Stomach (tissue), 4 donors: ENCODE measurements at regions not wholly inside any gene's neighbourhood (a gene's known extent, or its start where the extent isn't known, plus 50 kb on each side); places are given as distances from the start of the nearest gene placed in this dataset.

ENCODE experiments used
- EP300 ChIP-seq: sonication (generic); formaldehyde crosslinking; IDR thresholded peaks from one replicate; pipeline ENCODE4 v1.6.1; 2017; ENCODE audit warnings: antibody characterized with exemption
- POLR2A ChIP-seq, 4 donors: fragments of 450-650 bp; IDR thresholded peaks; one replicate each; pipeline ENCODE4 v1.6.1; 2016; ENCODE audit warnings: antibody characterized with exemption in 4 of 4, control low read depth in 2 of 4, mild to moderate bottlenecking in 1 of 4, moderate library complexity in 1 of 4
- POLR2AphosphoS5 ChIP-seq, 3 donors: sonication (generic); formaldehyde crosslinking; IDR thresholded peaks; one replicate each; pipeline ENCODE4 v1.6.1; 2016; ENCODE audit warnings: antibody characterized with exemption in 3 of 3
- TF ChIP-seq, protein P1 (sequence below), 7 experiments: fragments of 450-650 bp in 4 of 7; fragments of 200-600 bp in 3 of 7; sonication (generic) in 3 of 7; IDR thresholded peaks; one replicate each; pipeline ENCODE4 v1.5.1; 2016 to 2019; ENCODE audit warnings: antibody characterized with exemption in 7 of 7, control low read depth in 2 of 7, mild to moderate bottlenecking in 1 of 7

DNA sequence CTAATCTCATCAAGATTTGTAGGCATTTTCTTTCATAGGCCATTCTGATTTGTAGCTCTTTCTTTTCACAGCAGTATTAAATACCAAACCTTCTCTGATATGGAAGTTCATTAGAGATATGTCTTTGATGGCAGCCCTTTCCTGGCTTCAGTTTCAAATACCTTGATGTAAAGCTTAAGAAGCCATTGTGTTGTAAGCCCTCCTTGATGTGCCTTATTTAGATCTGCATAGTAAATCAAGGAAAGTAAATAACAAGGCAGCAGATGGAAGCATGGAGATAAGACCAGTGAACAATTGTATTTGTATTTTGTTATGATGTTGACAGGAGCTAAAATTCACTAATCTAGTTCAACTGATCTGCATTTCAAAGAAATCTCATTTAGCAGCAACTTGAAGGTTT lies 234.9 kb upstream of the PPP1R3A start:
- no peak for TF ChIP-seq POLR2A (IDR thresholded peaks at IDR 0.05)
- TF ChIP-seq, protein P1, sequence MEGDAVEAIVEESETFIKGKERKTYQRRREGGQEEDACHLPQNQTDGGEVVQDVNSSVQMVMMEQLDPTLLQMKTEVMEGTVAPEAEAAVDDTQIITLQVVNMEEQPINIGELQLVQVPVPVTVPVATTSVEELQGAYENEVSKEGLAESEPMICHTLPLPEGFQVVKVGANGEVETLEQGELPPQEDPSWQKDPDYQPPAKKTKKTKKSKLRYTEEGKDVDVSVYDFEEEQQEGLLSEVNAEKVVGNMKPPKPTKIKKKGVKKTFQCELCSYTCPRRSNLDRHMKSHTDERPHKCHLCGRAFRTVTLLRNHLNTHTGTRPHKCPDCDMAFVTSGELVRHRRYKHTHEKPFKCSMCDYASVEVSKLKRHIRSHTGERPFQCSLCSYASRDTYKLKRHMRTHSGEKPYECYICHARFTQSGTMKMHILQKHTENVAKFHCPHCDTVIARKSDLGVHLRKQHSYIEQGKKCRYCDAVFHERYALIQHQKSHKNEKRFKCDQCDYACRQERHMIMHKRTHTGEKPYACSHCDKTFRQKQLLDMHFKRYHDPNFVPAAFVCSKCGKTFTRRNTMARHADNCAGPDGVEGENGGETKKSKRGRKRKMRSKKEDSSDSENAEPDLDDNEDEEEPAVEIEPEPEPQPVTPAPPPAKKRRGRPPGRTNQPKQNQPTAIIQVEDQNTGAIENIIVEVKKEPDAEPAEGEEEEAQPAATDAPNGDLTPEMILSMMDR (IDR thresholded peaks at IDR 0.05) = no peak
- no peak for TF ChIP-seq EP300
- TF ChIP-seq POLR2AphosphoS5 (IDR thresholded peaks at IDR 0.05) = no peak
